Heart left ventricle (tissue), 13 donors: ENCODE measurements at regions not wholly inside any gene's neighbourhood (a gene's known extent, or its start where the extent isn't known, plus 50 kb on each side); places are given as distances from the start of the nearest gene placed in this dataset.

ENCODE experiments used
- CTCF ChIP-seq, 12 donors: fragments of 200-600 bp; sonication (generic) in 4 of 12; IDR thresholded peaks; one replicate each; pipeline versions ENCODE4 v1.5.0 to v1.8.0; 2018 to 2022; ENCODE audit warnings: antibody characterized with exemption in 12 of 12, mild to moderate bottlenecking in 5 of 12
- POLR2A ChIP-seq, 2 donors: fragments of 450-650 bp; IDR thresholded peaks; one replicate each; pipeline ENCODE4 v1.6.1; 2017; ENCODE audit warnings: antibody characterized with exemption in 2 of 2, mild to moderate bottlenecking in 2 of 2, moderate library complexity in 2 of 2
- donor health status: ischemic (EF 13 %, LVEDD 7.1; RV severe dilation, severe dysfunction).
- donor health status: DM: no; HTN: yes; CAD: no.
- donor health status: DM: no; HTN: no; CAD: no.
- donor health status: ischemic (EF 25% LVEDD 6.9; RV normal size, moderate dysfunction).
- donor health status: ischemic (EF 25% LVEDD 5.7; RV mildly dilated, moderate dysfunction).
- donor health status: ischemic (EF 35%, LVEDD 5.7; RV mildly dilated, moderate dysfunction).
- donor health status: nonischemic (EF 11% LVEDD 7.7; RV severe dilation, severe dysfunction).
- donor health status: DM: yes; HTN: yes; CAD: no.
- donor health status: PGD.
- donor health status: ischemic (EF 29% LVEDD 5.4; RV normal size, mild dysfunction).
- donor health status: nonischemic (EF 23%, LVEDD 6.1; RV moderate dilation, normal function).

DNA sequence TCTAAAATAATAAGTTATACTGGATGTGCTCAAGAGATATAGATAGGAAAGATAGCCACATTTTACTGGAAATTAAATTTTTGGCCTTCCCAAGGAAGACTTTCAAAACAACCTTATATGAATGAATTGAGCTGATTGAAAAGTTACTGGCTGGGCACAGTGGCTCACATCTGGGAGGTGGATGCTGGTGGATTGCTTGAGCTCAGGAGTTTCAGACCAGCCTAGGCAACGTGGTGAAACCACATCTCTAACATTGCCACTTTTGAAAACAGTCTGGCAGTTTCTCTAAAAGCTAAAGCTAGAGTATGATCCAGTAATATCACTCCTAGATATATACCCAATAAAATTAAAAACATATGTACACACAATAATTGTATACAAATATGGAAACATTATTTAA is 231.4 kb upstream of the POU1F1 start:
- TF ChIP-seq POLR2A (IDR thresholded peaks at IDR 0.05) (no peak), CTCF (IDR thresholded peaks at IDR 0.05) (no peak)
